Activated B cell treated with CpG ODN at 0.5 μM for 24 hours (primary cell): ENCODE measurements at regions not wholly inside any gene's neighbourhood (a gene's known extent, or its start where the extent isn't known, plus 50 kb on each side); places are given as distances from the start of the nearest gene placed in this dataset.

ENCODE experiments used
- ATAC-seq: fragments of 200-7000 bp; cut with Tn5 transposase; one replicate; pipeline ENCODE4 v1.10.0; 2021; ENCODE audit warnings: low read depth, mild to moderate bottlenecking, moderate library complexity
- CTCF ChIA-PET: fragments of 350-600 bp; sonication (Branson Sonifier 250); formaldehyde crosslinking; loops from one replicate; lab custom pipeline; 2021; ENCODE audit warnings: antibody characterized with exemption; lab: Charles Lee
- POLR2A ChIA-PET: fragments of 350-600 bp; sonication (Branson Sonifier 250); formaldehyde crosslinking; loops from one replicate; lab custom pipeline; 2021; ENCODE audit warnings: antibody characterized with exemption; lab: Charles Lee
- DNase-seq: peaks from one replicate; pipeline ENCODE4 v3.0.0; 2022
- H3K27ac Mint-ChIP-seq: one replicate; pipeline ENCODE4 v1.8.0; 2020; ENCODE audit warnings: mixed read lengths
- H3K27me3 Mint-ChIP-seq: one replicate; pipeline ENCODE4 v1.8.0; 2021; ENCODE audit warnings: mixed read lengths
- H3K36me3 Mint-ChIP-seq: one replicate; pipeline ENCODE4 v1.8.0; 2021; ENCODE audit warnings: low read depth, mixed read lengths
- H3K4me1 Mint-ChIP-seq: one replicate; pipeline ENCODE4 v1.8.0; 2021; ENCODE audit warnings: mixed read lengths
- H3K4me3 Mint-ChIP-seq: one replicate; pipeline ENCODE4 v1.8.0; 2020; ENCODE audit warnings: mild to moderate bottlenecking, mixed read lengths
- H3K9me3 Mint-ChIP-seq: one replicate; pipeline ENCODE4 v1.8.0; 2020; ENCODE audit warnings: mixed read lengths
- CTCF ChIP-seq: fragments of 200-600 bp; IDR thresholded peaks from one replicate; pipeline ENCODE4 v1.8.0; 2022; ENCODE audit warnings: antibody characterized with exemption, mild to moderate bottlenecking
- intact Hi-C: fragments of 100-400 bp; cut with micrococcal nuclease; formaldehyde crosslinking; loops from one replicate; pipeline ENCODE4 v1.15.1; 2024

GRCh38 chr13:65615506-65615905 is 1614.6 kb downstream of the PCDH9 start:
- Mint-ChIP-seq H3K36me3 (no peaks in the 10 kb centered on the region), H3K4me1 (no peaks in the 10 kb centered on the region), H3K4me3 (no peak overlapping the region), H3K27ac (no peak overlapping the region), H3K27me3 (no peaks in the 10 kb centered on the region), H3K9me3 (peaks cover 2% of the 10 kb centered on the region)
- ATAC-seq (no peak), DNase-seq (no peak)
- no peak for TF ChIP-seq CTCF
- POLR2A ChIA-PET = no interaction called here
- CTCF ChIA-PET = no interaction called here
- intact Hi-C loops = no loop called here

GRCh38 chr13:65613004-65613403 is 1617.1 kb downstream of the PCDH9 start:
- Mint-ChIP-seq H3K4me3 (no peak overlapping the region), H3K4me1 (no peaks in the 10 kb centered on the region), H3K27me3 (no peaks in the 10 kb centered on the region), H3K9me3 (peaks cover 2% of the 10 kb centered on the region), H3K36me3 (no peaks in the 10 kb centered on the region), H3K27ac (no peak overlapping the region)
- TF ChIP-seq CTCF = no peak
- POLR2A ChIA-PET = no interaction called here
- DNase-seq = no peak
- ATAC-seq = no peak
- CTCF ChIA-PET = no interaction called here
- intact Hi-C loops = no loop called here

- H3K9me3 Mint-ChIP-seq = peaks cover 6% of the 10 kb centered on the region
- CTCF ChIA-PET = no interaction called here
- H3K27me3 Mint-ChIP-seq = no peaks in the 10 kb centered on the region
- intact Hi-C loops = no loop called here
- DNase-seq (no peak), ATAC-seq (no peak)
- H3K4me3 Mint-ChIP-seq = no peak overlapping the region
- POLR2A ChIA-PET = no interaction called here
- H3K36me3 Mint-ChIP-seq = no peaks in the 10 kb centered on the region
- no peak overlapping the region for H3K27ac Mint-ChIP-seq
- no peak for TF ChIP-seq CTCF
- H3K4me1 Mint-ChIP-seq = no peaks in the 10 kb centered on the region
Measured at GRCh38 chr13:65609350-65609749, 1620.8 kb downstream of the PCDH9 start.

GRCh38 chr13:65606622-65607021 is 1623.5 kb downstream of the PCDH9 start:
- peaks cover 9% of the 10 kb centered on the region for H3K9me3 Mint-ChIP-seq
- TF ChIP-seq CTCF = no peak
- no peak overlapping the region for H3K27ac Mint-ChIP-seq
- H3K36me3 Mint-ChIP-seq = no peaks in the 10 kb centered on the region
- H3K27me3 Mint-ChIP-seq = no peaks in the 10 kb centered on the region
- ATAC-seq (no peak), DNase-seq (no peak)
- no peak overlapping the region for H3K4me3 Mint-ChIP-seq
- H3K4me1 Mint-ChIP-seq = no peaks in the 10 kb centered on the region
- intact Hi-C loops = no loop called here
- ChIA-PET CTCF (no interaction called here), POLR2A (no interaction called here)

- ATAC-seq (no peak), DNase-seq (no peak)
- Mint-ChIP-seq H3K27ac (no peak overlapping the region), H3K4me1 (no peaks in the 10 kb centered on the region), H3K27me3 (no peaks in the 10 kb centered on the region), H3K4me3 (no peak overlapping the region), H3K9me3 (peaks cover 9% of the 10 kb centered on the region), H3K36me3 (no peaks in the 10 kb centered on the region)
- intact Hi-C loops = no loop called here
- no peak for TF ChIP-seq CTCF
- CTCF ChIA-PET = no interaction called here
- POLR2A ChIA-PET = no interaction called here
Measured at GRCh38 chr13:65605396-65605795, 1624.7 kb downstream of the PCDH9 start.
